Neural progenitor cell (in vitro differentiated cells): ENCODE measurements at regions not wholly inside any gene's neighbourhood (a gene's known extent, or its start where the extent isn't known, plus 50 kb on each side); places are given as distances from the start of the nearest gene placed in this dataset.

Source experiments
- DNase-seq: peaks from one replicate; pipeline ENCODE4 v3.0.0-alpha.2; 2016; ENCODE audit warnings: low spot score
- H2AFZ ChIP-seq: fragments of 200-600 bp; sonication (generic); replicated peaks from 2 replicates; pipeline ENCODE4 v1.6.1; 2016; ENCODE audit warnings: antibody characterized with exemption
- H3F3A ChIP-seq: fragments of 200-600 bp; sonication (generic); 2 replicates; pipeline ENCODE4 v1.6.1; 2016; ENCODE audit warnings: antibody characterized with exemption, low read depth
- H3K27ac ChIP-seq: fragments of 200-600 bp; sonication (generic); 2 replicates; pipeline ENCODE4 v1.5.1; 2016; ENCODE audit warnings: mild to moderate bottlenecking
- H3K27me3 ChIP-seq: fragments of 200-600 bp; sonication (generic); 2 replicates; pipeline ENCODE4 v1.6.1; 2016; ENCODE audit warnings: mild to moderate bottlenecking, moderate library complexity
- H3K36me3 ChIP-seq: fragments of 200-600 bp; sonication (generic); 2 replicates; pipeline ENCODE4 v1.5.1; 2016
- H3K4me1 ChIP-seq: fragments of 200-600 bp; sonication (generic); 2 replicates; pipeline ENCODE4 v1.6.1; 2016; ENCODE audit warnings: mixed run types
- H3K4me2 ChIP-seq: fragments of 200-600 bp; sonication (generic); 2 replicates; pipeline ENCODE4 v1.6.1; 2016
- H3K4me3 ChIP-seq: fragments of 200-600 bp; sonication (generic); 2 replicates; pipeline ENCODE4 v1.5.1; 2016
- H3K79me2 ChIP-seq: fragments of 200-600 bp; sonication (generic); 2 replicates; pipeline ENCODE4 v1.6.1; 2016; ENCODE audit warnings: low read depth
- H3K9ac ChIP-seq: fragments of 200-600 bp; sonication (generic); 2 replicates; pipeline ENCODE4 v1.6.1; 2016
- H3K9me3 ChIP-seq: fragments of 200-600 bp; sonication (generic); 2 replicates; pipeline ENCODE4 v1.5.1; 2016; ENCODE audit warnings: low read depth
- H4K20me1 ChIP-seq: fragments of 200-600 bp; sonication (generic); 2 replicates; pipeline ENCODE4 v1.6.1; 2016; ENCODE audit warnings: low read depth
- H3K27ac Mint-ChIP-seq: 3 replicates; pipeline ENCODE4 v1.8.0; 2021; ENCODE audit warnings: mixed read lengths
- H3K27me3 Mint-ChIP-seq: 2 replicates; pipeline ENCODE4 v1.8.0; 2022; ENCODE audit warnings: low read depth, mild to moderate bottlenecking, inconsistent platforms, moderate library complexity, mixed read lengths; ENCODE audit not compliant: insufficient read depth
- H3K36me3 Mint-ChIP-seq: 3 replicates; pipeline ENCODE4 v1.8.0; 2021; ENCODE audit warnings: mixed read lengths
- H3K4me1 Mint-ChIP-seq: 3 replicates; pipeline ENCODE4 v1.8.0; 2021; ENCODE audit warnings: mixed read lengths
- H3K4me3 Mint-ChIP-seq: 3 replicates; pipeline ENCODE4 v1.8.0; 2021; ENCODE audit warnings: mild to moderate bottlenecking, moderate library complexity, mixed read lengths
- H3K9me3 Mint-ChIP-seq: 3 replicates; pipeline ENCODE4 v1.8.0; 2020; ENCODE audit warnings: mixed read lengths
- EZH2 ChIP-seq: fragments of 200-600 bp; sonication (generic); IDR thresholded peaks from 2 replicates; pipeline ENCODE4 v1.6.1; 2017; ENCODE audit warnings: antibody characterized with exemption, mild to moderate bottlenecking, moderate library complexity
- EZH2phosphoT487 ChIP-seq: fragments of 200-600 bp; sonication (generic); IDR thresholded peaks from 2 replicates; pipeline ENCODE4 v1.6.1; 2017; ENCODE audit warnings: antibody characterized with exemption
- TF ChIP-seq, protein P1 (sequence below): fragments of 200-600 bp; sonication (generic); IDR thresholded peaks from 2 replicates; pipeline ENCODE4 v1.5.1; 2017; ENCODE audit warnings: antibody characterized with exemption, mild to moderate bottlenecking

DNA sequence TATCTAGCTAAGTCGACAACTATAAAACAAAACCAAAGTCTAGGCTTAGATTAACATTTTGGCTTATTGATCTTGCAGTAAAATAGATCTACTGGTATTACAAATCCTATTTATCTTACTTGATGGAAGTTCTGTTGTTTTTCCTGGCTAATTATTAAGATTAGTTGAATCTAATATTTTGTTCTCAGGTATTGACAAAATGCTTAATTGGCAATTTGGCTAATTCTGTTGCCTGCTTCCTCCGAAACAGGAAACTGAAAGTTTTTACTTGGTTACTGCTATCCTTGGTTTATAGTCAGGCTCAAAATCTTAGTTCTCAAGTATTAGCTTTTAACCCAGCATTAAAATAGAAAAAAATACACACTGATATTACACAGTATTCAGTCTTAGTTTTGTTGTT, 820.5 kb downstream of the NR2F1-AS1 start:
- no peaks in the 10 kb centered on the region for H3K9me3 ChIP-seq
- no peak for DNase-seq
- H3K4me3 ChIP-seq = no peak overlapping the region
- no peaks in the 10 kb centered on the region for H3K36me3 ChIP-seq
- H3K9ac ChIP-seq = no peak overlapping the region
- Mint-ChIP-seq H3K27ac (no peak overlapping the region), H3K27me3 (no peaks in the 10 kb centered on the region), H3K4me1 (no peaks in the 10 kb centered on the region), H3K4me3 (no peak overlapping the region), H3K36me3 (no peaks in the 10 kb centered on the region), H3K9me3 (no peaks in the 10 kb centered on the region)
- no peaks in the 10 kb centered on the region for H3F3A ChIP-seq
- no peaks in the 10 kb centered on the region for H3K27me3 ChIP-seq
- no peak for TF ChIP-seq EZH2phosphoT487
- TF ChIP-seq EZH2 = no peak
- TF ChIP-seq, protein P1, sequence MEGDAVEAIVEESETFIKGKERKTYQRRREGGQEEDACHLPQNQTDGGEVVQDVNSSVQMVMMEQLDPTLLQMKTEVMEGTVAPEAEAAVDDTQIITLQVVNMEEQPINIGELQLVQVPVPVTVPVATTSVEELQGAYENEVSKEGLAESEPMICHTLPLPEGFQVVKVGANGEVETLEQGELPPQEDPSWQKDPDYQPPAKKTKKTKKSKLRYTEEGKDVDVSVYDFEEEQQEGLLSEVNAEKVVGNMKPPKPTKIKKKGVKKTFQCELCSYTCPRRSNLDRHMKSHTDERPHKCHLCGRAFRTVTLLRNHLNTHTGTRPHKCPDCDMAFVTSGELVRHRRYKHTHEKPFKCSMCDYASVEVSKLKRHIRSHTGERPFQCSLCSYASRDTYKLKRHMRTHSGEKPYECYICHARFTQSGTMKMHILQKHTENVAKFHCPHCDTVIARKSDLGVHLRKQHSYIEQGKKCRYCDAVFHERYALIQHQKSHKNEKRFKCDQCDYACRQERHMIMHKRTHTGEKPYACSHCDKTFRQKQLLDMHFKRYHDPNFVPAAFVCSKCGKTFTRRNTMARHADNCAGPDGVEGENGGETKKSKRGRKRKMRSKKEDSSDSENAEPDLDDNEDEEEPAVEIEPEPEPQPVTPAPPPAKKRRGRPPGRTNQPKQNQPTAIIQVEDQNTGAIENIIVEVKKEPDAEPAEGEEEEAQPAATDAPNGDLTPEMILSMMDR = no peak
- H2AFZ ChIP-seq = no peak overlapping the region
- H3K27ac ChIP-seq = no peak overlapping the region
- H3K4me2 ChIP-seq = no peak overlapping the region
- no peaks in the 10 kb centered on the region for H4K20me1 ChIP-seq
- no peaks in the 10 kb centered on the region for H3K79me2 ChIP-seq
- H3K4me1 ChIP-seq = peaks cover under 1% of the 10 kb centered on the region

GRCh38 chr5:92758552-92758951, 822.5 kb downstream of the NR2F1-AS1 start:
- Histone ChIP-seq H3K79me2 (no peaks in the 10 kb centered on the region), H3K27me3 (no peaks in the 10 kb centered on the region), H4K20me1 (no peaks in the 10 kb centered on the region), H3K4me3 (no peak overlapping the region), H3K27ac (no peak overlapping the region), H3F3A (no peaks in the 10 kb centered on the region), H3K36me3 (no peaks in the 10 kb centered on the region), H3K4me1 (peaks cover 4% of the 10 kb centered on the region), H3K4me2 (no peak overlapping the region), H2AFZ (no peak overlapping the region), H3K9ac (no peak overlapping the region), H3K9me3 (no peaks in the 10 kb centered on the region)
- Mint-ChIP-seq H3K27ac (no peak overlapping the region), H3K9me3 (no peaks in the 10 kb centered on the region), H3K4me3 (no peak overlapping the region), H3K27me3 (no peaks in the 10 kb centered on the region), H3K4me1 (no peaks in the 10 kb centered on the region), H3K36me3 (no peaks in the 10 kb centered on the region)
- no peak for DNase-seq
- no peak for TF ChIP-seq EZH2
- TF ChIP-seq, protein P1 = no peak
- no peak for TF ChIP-seq EZH2phosphoT487

DNA sequence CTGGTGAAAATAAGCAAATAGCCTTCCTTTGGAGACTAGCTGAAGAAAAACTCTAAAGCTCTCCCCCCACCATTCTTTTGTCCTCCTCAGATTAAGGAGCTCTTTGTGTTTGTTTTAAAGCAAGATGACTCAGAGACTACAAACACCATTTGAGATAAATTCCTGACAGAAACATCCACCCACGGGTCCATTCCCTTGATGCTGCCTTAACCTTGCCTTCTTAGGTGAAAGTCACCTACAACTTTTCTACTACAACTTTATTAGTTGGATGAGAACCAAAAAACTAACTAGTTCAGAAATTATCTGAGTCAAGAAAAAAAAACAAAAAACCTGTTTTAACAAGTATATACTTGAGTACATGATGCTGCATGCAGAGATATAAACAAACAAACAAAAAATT, 831.1 kb downstream of the NR2F1-AS1 start:
- Histone ChIP-seq H2AFZ (no peak overlapping the region), H3K27me3 (no peaks in the 10 kb centered on the region), H3F3A (peaks cover 5% of the 10 kb centered on the region), H4K20me1 (no peaks in the 10 kb centered on the region), H3K79me2 (no peaks in the 10 kb centered on the region), H3K27ac (no peak overlapping the region), H3K4me3 (no peak overlapping the region), H3K4me1 (peaks cover 17% of the 10 kb centered on the region), H3K36me3 (no peaks in the 10 kb centered on the region), H3K9me3 (no peaks in the 10 kb centered on the region), H3K4me2 (peak overlapping the region; percentile 36), H3K9ac (no peak overlapping the region)
- DNase-seq = peak; percentile 67
- H3K9me3 Mint-ChIP-seq = no peaks in the 10 kb centered on the region
- H3K27me3 Mint-ChIP-seq = peaks cover 2% of the 10 kb centered on the region
- H3K36me3 Mint-ChIP-seq = no peaks in the 10 kb centered on the region
- peaks cover 13% of the 10 kb centered on the region for H3K4me1 Mint-ChIP-seq
- peak overlapping the region; percentile 78 for H3K27ac Mint-ChIP-seq
- no peak overlapping the region for H3K4me3 Mint-ChIP-seq
- TF ChIP-seq, protein P1 = no peak
- no peak for TF ChIP-seq EZH2phosphoT487
- TF ChIP-seq EZH2 = no peak
